ENCODE measurements at regions not wholly inside any gene's neighbourhood (a gene's known extent, or its start where the extent isn't known, plus 50 kb on each side); places are given as distances from the start of the nearest gene placed in this dataset.
A peak's percentile ranks its signal among the peaks of the same experiment; 100 is the strongest.
"Not testable (repeated sequence)": the region's sequence is repeated elsewhere in the genome, so short reads cannot be mapped to it uniquely, and the experiment has no call there.

- DNase-seq = no peak
Observed at GRCh38 chr10:34013235-34013634, 678.8 kb upstream of the NRP1 start.

DNA sequence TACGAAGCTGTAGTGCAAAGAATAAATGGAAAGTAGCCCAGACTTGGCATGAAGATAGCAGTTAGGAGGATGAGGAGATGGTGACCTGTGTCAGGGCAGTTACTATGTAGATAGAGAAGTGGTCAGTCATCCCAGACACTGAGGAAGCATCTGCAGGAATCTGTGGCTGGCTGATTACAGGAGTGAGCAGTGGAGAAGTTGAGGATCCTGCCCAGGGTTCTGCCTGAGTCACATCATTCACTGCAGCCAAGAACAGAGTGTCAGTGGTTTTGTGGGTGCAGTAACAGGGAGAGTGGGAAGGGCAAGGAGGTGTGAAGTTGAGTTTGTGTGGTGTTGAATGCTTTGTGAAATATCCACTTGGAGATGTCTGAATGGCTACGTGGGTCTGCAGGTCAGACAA lies 676.4 kb upstream of the NRP1 start:
- DNase-seq = no peak

DNA sequence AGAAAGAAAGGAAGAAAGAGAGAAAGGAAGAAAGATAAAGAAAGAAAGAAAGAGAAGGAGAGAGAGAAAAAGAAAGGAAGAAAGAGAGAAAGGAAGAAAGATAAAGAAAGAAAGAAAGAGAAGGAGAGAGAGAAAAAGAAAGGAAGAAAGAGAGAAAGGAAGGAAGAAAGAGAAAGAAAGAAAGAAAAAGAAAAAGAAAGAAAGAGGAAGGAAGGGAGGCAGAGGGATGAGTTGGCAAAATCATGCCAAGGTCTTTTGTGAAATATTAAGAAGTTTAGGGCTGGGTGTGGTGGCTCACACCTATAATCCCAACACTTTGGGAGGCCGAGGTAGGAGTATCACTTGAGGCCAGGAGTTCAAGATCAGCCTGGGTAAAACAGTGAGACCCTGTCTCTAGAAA lies 675.8 kb upstream of the NRP1 start:
- DNase-seq = not testable (repeated sequence)

GRCh38 chr10:34008656-34009055 lies 674.2 kb upstream of the NRP1 start:
- no peak for DNase-seq

DNA sequence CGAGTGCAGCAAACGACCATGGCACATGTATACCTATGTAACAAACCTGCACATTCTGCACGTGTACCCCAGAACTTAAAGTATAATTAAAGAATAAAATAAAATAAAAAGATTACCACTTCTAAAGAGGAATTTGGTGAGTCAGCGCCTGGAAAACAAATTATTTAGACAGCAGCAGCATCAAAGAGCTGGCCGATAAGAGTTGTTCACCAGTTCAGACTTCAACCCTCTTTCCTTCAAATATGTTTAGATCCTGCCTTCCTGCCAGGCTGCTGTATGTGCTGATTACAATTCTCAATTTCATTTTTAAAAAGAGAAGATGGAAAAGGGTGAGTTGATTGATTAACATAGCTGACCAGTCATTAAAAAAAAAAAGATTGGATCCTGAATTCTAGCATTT lies 672.0 kb upstream of the NRP1 start:
- no peak for DNase-seq

DNA sequence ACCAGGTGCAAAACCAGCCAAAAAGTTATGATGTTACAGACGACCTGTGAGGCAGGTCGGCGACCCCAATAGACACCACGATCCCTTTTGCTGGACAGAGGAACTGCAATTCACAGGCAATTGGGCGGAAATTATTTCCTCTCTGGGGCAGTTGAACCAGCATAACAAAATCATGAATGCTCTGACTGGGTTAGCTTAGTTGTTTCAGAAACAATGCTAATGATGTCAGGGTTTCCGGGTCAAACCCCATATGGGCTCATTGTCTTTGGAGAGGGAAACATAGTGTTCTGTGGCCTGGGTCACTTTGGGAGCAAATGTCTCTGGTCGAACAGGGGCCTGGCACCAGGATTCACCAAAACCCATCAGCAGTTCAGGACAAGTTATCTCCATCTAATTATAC lies 669.1 kb upstream of the NRP1 start:
- DNase-seq = no peak

DNA sequence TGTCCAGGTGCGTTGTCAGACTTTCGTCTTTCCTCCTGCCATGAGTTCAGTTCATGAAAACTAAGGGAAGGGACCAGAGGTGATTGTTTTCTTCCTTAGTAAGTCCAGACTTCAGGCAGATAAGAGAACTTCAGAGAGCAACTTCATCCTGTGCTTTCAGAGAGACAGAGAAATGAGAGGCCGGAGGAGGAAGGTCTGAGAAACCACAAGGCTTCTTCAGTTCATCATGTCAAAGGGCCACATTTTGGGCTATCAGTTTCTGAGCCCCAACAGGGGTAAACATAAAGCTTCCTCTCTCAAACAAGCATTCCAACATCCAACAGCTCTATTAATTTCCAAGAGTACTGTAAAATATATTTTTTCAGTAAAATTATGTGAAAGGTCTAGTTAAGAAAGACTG lies 668.4 kb upstream of the NRP1 start:
- no peak for DNase-seq

DNA sequence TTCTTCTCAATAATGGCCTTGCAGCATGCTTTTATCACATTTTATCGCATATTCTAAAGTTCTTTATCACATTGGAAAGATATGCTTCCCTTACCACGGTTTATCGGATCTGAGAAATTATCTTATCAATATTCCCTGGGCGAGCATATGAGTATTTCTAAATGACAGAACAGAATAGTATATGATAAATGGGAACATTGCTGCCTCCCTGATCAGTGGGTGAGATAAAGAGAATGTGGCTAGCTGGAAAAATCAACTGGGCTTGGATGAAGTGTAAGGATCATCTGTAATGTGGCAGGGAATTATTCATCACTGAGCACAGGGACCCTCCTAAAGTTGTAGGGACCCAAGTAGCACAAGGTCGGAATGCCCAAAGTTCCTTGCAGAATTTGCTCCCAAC lies 667.4 kb upstream of the NRP1 start:
- DNase-seq = no peak

- no peak for DNase-seq
Observed at GRCh38 chr10:34001087-34001580, 666.7 kb upstream of the NRP1 start.

DNA sequence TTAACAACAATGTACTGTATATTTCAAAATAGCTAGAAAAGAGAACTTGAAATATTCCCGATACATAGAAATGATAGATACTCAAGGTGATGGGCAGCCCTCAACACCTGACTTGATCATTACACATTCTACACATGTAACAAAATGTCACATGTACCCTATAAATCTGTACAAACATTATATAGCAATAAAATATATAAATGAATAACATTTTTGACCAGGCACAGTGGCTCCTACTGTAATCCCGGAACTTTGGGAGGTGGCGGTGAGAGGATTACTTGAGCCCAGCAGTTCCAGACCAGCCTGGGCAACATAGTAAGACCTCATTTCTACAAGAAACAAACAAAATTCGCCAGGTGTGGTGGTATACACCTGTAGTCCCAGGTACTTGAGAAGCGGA lies 659.5 kb upstream of the NRP1 start:
- DNase-seq = no peak

GRCh38 chr10:33991924-33992323 lies 657.5 kb upstream of the NRP1 start:
- DNase-seq = no peak

DNA sequence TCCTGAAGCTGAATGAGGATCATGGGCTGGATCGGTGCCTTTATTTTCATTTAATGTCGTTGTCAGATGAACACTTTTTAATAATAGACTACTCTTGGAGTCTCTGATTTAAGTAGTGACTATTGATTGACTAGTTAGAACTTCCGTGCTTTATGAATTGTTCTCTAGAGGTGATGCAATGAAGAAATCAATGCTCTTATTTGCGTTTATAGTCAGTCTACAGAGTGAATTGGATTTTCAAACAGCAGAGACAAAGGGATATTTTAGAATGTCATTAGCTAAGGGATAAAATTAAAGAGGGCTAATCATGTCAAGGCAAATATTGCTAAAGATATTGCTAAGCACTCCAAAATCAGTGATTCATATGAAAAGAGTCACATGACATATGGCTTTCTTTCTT lies 652.0 kb upstream of the NRP1 start:
- DNase-seq = no peak

DNA sequence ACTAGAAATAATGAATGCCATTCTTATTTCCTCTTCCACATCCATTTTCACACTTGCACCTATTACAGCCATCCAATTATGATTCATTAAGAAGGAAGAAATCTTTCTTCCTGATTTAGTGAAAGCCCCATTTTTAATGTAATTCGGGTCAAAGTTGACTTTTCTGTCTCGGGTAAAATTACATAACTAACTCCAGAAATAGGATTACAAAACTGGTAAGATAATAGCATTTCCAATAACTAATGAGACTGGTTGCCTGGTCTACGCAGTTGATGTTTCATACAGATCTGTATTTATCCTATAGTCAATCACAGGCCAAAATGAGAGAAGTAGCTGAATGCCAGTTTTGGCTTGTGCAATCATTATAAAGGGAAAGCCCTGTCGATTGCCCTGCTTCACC lies 651.5 kb upstream of the NRP1 start:
- DNase-seq = no peak

- no peak for DNase-seq
Observed at GRCh38 chr10:33982995-33983394, 648.5 kb upstream of the NRP1 start.

GRCh38 chr10:33981301-33981700 lies 646.8 kb upstream of the NRP1 start:
- no peak for DNase-seq

GRCh38 chr10:33979195-33979594 lies 644.7 kb upstream of the NRP1 start:
- DNase-seq = no peak

DNA sequence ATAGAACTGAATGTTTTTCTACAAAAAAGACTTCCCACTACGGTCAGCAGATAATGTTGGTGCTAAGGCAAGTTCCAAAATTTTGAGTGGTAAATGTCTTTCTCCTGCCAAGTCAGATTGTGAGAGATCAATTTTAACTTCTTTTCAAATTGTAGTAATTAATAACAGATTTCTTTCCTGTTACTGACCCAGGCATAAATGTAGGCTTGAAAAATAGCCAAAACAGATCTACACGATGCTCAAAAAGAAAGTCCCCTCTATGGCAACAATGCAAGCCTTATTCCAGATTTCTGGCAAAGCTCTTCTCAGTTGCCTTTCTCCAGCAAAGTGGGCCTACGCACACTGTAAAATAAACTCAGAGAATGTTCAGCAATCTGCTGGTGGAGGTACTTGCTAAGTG lies 641.0 kb upstream of the NRP1 start:
- peak; percentile 51 for DNase-seq

DNA sequence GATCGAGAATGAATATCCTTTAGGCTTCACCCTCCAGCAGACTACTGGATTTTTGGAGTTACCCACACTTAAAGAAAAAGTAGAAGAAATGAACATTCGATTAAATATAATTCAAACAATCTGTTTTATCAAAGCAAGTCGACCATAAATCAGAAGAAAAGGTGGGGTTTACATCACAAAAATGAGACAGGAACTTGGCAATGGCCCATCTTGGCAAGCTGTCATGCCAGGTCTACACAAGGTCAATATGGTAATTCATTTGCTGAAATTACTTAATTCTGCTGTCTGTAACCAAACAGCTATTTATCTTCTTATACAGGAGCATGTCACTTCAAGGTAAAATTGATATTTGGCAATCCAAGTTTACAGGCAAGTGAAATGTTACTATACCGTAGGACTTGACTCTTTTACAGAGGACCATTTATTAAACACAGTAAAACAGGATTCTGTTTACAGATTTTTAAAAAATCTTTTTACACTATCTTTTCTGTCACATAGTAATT lies 640.6 kb upstream of the NRP1 start:
- no peak for DNase-seq

DNA sequence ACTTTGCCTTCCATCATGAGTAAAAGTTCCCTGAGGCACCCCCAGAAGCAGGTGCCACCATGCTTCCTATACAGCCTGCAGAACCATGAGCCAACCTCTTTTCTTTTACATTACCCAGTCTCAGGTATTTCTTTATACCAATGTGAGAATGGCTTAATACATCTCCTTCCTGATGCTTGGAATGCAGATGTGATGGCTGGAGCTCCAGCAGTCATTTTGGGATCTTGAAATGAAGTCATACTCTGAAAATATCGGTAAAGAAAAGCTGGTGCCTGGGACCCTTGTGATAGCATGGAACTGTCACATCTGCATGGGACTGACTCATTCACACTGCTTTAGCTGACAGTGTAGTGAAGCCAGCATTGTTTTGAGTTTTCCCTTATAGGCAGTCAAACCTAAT lies 634.5 kb upstream of the NRP1 start:
- DNase-seq = no peak

DNA sequence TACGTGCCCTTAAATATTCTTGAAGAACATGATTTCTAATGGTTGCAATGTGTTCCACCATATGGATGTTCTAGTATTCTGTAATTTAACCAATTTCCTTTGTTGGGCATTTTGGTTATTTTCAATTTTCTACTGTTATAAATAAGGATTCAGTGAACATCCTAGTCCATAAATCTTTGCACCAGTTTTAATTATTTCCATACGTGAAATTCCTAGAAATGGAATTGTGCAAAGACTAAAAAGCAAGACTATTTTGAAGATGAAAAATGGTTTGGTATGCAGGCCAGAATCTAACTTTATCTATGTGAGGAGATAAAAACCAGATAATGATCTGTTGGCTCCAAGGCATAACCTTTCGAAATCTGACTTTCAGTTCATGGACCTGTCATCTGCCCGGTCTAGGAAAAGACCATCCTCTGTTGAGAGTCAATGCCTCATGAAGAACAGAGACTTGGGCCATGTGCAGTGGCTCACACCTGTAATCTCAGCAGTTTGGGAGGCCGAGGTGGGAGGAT lies 633.2 kb upstream of the NRP1 start:
- peak; percentile 21 for DNase-seq

GRCh38 chr10:33966946-33967345 lies 632.5 kb upstream of the NRP1 start:
- no peak for DNase-seq

DNA sequence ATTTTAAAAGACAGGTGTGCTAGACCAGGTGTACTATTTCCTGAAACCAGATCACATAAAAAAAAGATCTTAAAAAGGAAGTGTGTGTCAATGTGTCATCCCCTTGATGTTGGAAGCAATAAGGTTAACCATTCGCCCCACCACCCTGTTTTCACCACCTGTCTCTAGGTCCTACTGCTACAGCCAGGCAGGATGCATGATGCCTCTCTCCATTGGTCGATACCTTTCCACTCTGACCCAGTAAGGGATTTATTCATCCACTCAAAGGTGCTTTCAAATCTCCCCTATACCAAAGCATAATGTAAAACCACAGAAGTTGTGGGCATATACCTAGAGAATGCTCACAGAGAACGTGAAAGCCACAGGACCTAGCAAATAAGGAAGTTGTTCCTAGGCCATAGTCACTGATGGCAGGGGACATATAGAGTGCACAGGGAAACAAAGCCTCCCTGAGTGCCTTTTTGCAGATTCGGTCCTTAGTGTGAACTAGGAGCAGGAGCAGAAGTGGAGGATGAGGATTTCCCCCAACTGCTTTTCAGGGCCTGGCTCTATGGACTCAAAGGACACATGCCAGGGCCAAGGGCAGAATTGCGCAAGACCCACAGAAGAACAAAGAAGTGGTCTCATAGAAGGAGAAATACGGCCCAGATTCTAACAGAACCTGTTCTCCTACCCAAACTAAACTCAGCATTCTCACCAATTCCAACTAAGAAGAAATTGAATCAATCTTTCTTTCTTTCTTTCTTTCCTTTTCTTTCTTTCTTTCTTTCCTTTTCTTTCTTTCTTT lies 631.5 kb upstream of the NRP1 start:
- no peak for DNase-seq

GRCh38 chr10:33963729-33964128 lies 629.3 kb upstream of the NRP1 start:
- DNase-seq = peak; percentile 55

GRCh38 chr10:33956322-33956721 lies 621.9 kb upstream of the NRP1 start:
- DNase-seq = not testable (repeated sequence)

All from skin of body (tissue), 1 donor.